Activated naive CD8-positive, alpha-beta T cell treated with anti-CD3 and anti-CD28 coated beads, Interleukin-2, amount 50 U/mL, for 24 hours (primary cell): ENCODE measurements at regions not wholly inside any gene's neighbourhood (a gene's known extent, or its start where the extent isn't known, plus 50 kb on each side); places are given as distances from the start of the nearest gene placed in this dataset.
A peak's percentile ranks its signal among the peaks of the same experiment; 100 is the strongest.
"Not testable (repeated sequence)": the region's sequence is repeated elsewhere in the genome, so short reads cannot be mapped to it uniquely, and the experiment has no call there.

Experiments used
- ATAC-seq: fragments of 150-1000 bp; cut with Tn5 transposase; one replicate; pipeline ENCODE4 v1.10.0; 2021
- DNase-seq: peaks from one replicate; pipeline ENCODE4 v3.0.0; 2021
- H3K27ac Mint-ChIP-seq: one replicate; pipeline ENCODE4 v1.8.0; 2021; ENCODE audit warnings: mild to moderate bottlenecking, mixed read lengths
- H3K27me3 Mint-ChIP-seq: one replicate; pipeline ENCODE4 v1.8.0; 2021; ENCODE audit warnings: mixed read lengths
- H3K36me3 Mint-ChIP-seq: one replicate; pipeline ENCODE4 v1.8.0; 2021; ENCODE audit warnings: low read depth, mixed read lengths
- H3K4me1 Mint-ChIP-seq: one replicate; pipeline ENCODE4 v1.8.0; 2021; ENCODE audit warnings: mixed read lengths
- H3K4me3 Mint-ChIP-seq: one replicate; pipeline ENCODE4 v1.8.0; 2021; ENCODE audit warnings: mild to moderate bottlenecking, moderate library complexity, mixed read lengths
- H3K9me3 Mint-ChIP-seq: one replicate; pipeline ENCODE4 v1.8.0; 2021; ENCODE audit warnings: mixed read lengths

GRCh38 chr3:139194421-139194820 is 149.4 kb upstream of the MRPS22 start:
- H3K27ac Mint-ChIP-seq, DNase-seq, H3K4me1 Mint-ChIP-seq, H3K4me3 Mint-ChIP-seq, H3K36me3 Mint-ChIP-seq, ATAC-seq, H3K27me3 Mint-ChIP-seq: not testable (repeated sequence)
- H3K9me3 Mint-ChIP-seq, result peaks cover 12% of the 10 kb centered on the region

- not testable (repeated sequence) for H3K27ac Mint-ChIP-seq, ATAC-seq, DNase-seq, H3K27me3 Mint-ChIP-seq, H3K36me3 Mint-ChIP-seq, H3K4me3 Mint-ChIP-seq, H3K4me1 Mint-ChIP-seq
- peaks cover 12% of the 10 kb centered on the region for H3K9me3 Mint-ChIP-seq
Observed at GRCh38 chr3:139196146-139196545, 147.7 kb upstream of the MRPS22 start.

DNA sequence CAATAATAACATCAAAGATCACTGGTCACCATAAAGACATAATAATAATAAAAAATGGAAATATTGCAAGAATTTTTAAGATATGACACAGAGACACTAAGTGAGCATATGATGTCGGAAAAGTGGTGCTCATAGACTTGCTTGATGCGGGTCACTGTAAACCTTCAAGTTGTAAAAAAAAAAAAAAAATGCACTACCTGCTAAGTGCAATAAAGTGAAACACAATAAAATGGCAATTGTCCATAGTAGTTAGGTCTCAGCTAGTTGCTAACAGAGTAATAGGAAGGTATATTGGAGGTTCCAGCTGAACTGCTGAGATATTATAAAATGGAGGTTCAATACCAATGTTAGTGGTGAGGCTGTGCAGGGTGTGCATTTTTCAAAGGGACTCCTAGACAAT is 146.6 kb upstream of the MRPS22 start:
- no peak overlapping the region for H3K27ac Mint-ChIP-seq
- H3K27me3 Mint-ChIP-seq, result peaks cover 2% of the 10 kb centered on the region
- DNase-seq, result no peak
- ATAC-seq, result no peak
- H3K4me1 Mint-ChIP-seq, result no peaks in the 10 kb centered on the region
- H3K4me3 Mint-ChIP-seq, result no peak overlapping the region
- H3K9me3 Mint-ChIP-seq, result peaks cover 12% of the 10 kb centered on the region
- peaks cover 3% of the 10 kb centered on the region for H3K36me3 Mint-ChIP-seq

DNA sequence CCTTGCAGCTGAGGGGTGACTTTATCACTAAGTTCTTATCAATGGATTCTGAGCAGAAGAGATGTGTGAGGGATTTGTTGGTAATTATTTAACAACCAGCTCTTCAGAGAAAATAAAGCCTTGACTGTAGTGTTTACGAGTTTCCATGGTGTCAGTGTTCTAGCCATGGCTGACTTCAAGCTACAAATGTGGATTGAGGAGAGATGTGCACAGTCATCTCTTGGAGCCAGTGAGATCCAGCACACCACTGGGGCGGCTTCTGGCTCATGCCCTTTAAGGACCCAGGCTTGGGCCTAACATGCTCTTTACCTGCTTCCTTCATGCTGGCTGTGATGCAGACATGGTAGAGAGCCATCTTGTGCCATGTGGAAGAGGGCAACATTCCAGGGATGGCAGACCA is 145.6 kb upstream of the MRPS22 start:
- Mint-ChIP-seq H3K4me1 (no peaks in the 10 kb centered on the region), H3K9me3 (peaks cover 12% of the 10 kb centered on the region), H3K4me3 (no peak overlapping the region), H3K27me3 (peaks cover 2% of the 10 kb centered on the region), H3K27ac (no peak overlapping the region), H3K36me3 (peaks cover 3% of the 10 kb centered on the region)
- DNase-seq (no peak), ATAC-seq (no peak)

DNA sequence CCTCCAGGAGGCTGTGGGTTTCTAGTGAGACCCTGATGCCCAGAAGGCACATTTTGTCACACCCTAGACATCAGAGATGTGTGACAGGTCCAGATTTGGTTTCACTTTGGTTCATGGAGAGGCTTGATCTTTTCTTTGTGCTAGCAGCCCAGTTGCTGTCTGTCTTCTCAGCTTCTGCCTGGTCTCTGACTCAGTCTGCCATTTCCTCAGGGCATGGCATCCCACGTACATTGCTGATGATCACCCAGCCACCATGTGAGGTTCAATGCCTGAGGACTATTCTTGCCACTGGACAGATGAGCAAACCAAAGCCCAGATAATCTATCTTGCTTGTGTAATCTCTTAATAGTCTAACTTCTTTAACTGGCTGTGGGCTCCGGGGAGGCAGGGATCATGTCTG is 144.9 kb upstream of the MRPS22 start:
- H3K4me1 Mint-ChIP-seq, result no peaks in the 10 kb centered on the region
- peaks cover under 1% of the 10 kb centered on the region for H3K27me3 Mint-ChIP-seq
- no peak overlapping the region for H3K27ac Mint-ChIP-seq
- ATAC-seq (no peak), DNase-seq (no peak)
- H3K36me3 Mint-ChIP-seq, result peaks cover 3% of the 10 kb centered on the region
- H3K4me3 Mint-ChIP-seq, result no peak overlapping the region
- peaks cover 12% of the 10 kb centered on the region for H3K9me3 Mint-ChIP-seq

GRCh38 chr3:139199421-139200010 is 144.3 kb upstream of the MRPS22 start:
- ATAC-seq (no peak), DNase-seq (no peak)
- Mint-ChIP-seq H3K4me3 (no peak overlapping the region), H3K4me1 (no peaks in the 10 kb centered on the region), H3K27ac (no peak overlapping the region), H3K9me3 (peaks cover 12% of the 10 kb centered on the region), H3K36me3 (peaks cover 3% of the 10 kb centered on the region), H3K27me3 (no peaks in the 10 kb centered on the region)

DNA sequence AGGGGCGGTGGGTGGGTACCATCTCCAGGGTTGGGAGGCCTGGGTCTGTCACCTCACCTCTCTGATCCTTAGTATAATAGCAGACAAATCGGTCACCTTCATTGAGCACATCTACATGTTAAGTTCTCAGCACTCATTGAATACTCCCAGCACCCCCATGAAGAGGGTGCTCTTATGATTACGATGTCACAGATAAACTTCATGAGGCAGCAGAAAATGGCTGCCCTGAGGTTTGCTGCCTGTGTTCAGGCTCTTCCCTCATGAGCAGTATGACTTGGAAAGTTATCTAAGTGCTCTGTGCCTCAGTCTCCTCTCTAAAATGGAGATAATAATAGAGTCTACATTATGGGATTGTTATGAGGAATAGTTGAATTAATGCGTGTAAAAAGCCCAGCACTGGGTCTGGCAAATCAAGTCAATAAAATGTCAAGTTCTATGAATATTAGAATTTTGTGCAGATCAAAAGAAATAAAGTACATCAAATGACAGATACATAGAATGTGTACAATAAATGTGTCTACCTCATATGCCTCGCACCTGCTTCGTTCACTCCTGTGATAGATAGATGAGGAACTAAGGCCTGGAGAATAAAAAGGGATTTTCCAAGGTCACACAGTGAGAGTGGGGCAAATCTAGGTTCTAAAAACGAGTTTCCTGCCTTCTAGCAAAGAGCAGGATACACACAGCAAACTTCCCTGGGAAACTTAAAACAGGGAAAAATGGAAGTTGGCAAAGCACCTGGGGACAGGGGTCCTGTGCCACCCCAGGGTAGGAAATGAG is 142.2 kb upstream of the MRPS22 start:
- Mint-ChIP-seq H3K4me3 (no peak overlapping the region), H3K27ac (no peak overlapping the region), H3K9me3 (peaks cover 4% of the 10 kb centered on the region), H3K27me3 (peaks cover 4% of the 10 kb centered on the region), H3K4me1 (no peaks in the 10 kb centered on the region), H3K36me3 (peaks cover 1% of the 10 kb centered on the region)
- no peak for ATAC-seq
- no peak for DNase-seq

DNA sequence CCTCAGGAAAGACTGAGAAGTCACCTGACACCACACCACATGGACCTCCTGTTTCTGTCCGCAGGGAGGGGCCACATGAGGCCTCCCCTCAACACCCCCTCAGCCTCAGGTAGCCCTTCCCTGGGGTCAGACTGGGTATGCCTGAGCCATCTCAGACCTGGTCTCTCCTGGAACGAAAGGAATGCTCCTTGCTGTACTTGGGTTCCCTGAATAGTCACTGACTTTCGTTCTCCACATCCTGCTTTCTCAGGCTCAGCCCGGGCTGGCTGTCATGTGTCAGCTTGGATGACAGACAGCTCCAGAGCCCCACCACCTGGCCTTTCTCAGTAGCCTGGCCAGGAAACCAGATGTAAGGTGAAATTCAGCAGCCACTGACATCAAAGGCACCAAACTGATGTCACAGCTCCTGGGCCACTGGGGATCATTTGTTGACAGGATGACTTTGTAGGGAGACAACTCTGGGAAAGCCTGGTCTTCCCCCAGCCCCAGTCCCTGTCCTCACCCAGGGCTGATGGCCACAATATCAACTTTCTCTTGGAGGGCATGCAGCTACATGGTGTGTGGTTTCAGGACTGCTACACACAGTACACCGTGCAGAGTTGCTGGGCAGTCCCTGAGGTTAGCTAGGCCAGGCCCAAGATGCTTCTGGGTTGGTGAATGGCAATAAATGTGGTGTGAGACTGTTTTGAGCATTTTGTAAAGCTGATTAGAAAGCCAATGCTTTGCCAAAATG is 141.4 kb upstream of the MRPS22 start:
- DNase-seq, result no peak
- peaks cover 4% of the 10 kb centered on the region for H3K27me3 Mint-ChIP-seq
- ATAC-seq, result peak; percentile 33
- no peaks in the 10 kb centered on the region for H3K4me1 Mint-ChIP-seq
- no peak overlapping the region for H3K27ac Mint-ChIP-seq
- no peak overlapping the region for H3K4me3 Mint-ChIP-seq
- H3K36me3 Mint-ChIP-seq, result no peaks in the 10 kb centered on the region
- no peaks in the 10 kb centered on the region for H3K9me3 Mint-ChIP-seq

DNA sequence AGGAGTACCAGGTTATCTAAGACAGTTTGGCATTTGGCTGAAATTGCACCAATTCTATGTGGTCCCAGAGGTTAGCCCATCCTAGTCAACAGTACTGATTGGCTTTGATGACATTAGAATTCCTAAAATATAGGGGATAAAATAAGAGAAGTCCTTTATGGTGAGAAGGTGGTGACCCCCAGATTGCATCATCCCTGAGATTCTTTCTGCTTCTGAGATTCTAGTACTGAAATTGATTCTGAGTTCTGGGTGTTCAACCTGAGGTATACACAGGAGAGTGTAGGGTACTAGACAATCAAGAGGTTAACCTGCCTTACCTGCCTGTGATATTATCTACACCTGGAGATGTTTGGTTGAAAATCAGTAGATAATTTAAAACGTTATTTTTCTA is 140.9 kb upstream of the MRPS22 start:
- ATAC-seq, result no peak
- Mint-ChIP-seq H3K9me3 (no peaks in the 10 kb centered on the region), H3K36me3 (no peaks in the 10 kb centered on the region), H3K4me1 (no peaks in the 10 kb centered on the region), H3K27me3 (peaks cover 4% of the 10 kb centered on the region), H3K4me3 (no peak overlapping the region), H3K27ac (no peak overlapping the region)
- no peak for DNase-seq

DNA sequence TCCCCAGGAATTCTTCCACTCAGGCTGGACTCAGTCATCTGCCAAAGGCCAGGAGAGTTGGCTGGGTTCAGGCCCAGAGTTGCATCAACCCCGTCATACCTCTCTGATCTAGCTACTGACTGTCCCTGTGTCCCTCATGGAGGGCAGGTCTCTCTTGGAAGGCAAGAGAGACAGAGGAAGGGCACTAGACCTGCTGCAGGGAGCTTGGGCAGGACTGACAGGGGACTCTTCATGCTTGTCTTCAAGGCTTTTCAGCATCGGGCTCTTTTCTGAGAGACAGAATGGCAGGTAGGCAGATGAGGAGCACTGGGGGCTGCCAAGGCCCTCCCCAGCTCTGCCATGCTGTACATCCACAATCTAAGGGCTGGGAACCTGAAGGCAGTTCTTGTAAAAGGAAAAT is 140.1 kb upstream of the MRPS22 start:
- Mint-ChIP-seq H3K27ac (no peak overlapping the region), H3K36me3 (no peaks in the 10 kb centered on the region), H3K4me3 (no peak overlapping the region), H3K27me3 (peaks cover 4% of the 10 kb centered on the region), H3K4me1 (no peaks in the 10 kb centered on the region), H3K9me3 (no peaks in the 10 kb centered on the region)
- no peak for ATAC-seq
- no peak for DNase-seq

GRCh38 chr3:139204728-139205127 is 139.1 kb upstream of the MRPS22 start:
- Mint-ChIP-seq H3K9me3 (no peaks in the 10 kb centered on the region), H3K4me1 (no peaks in the 10 kb centered on the region), H3K27me3 (peaks cover 4% of the 10 kb centered on the region), H3K27ac (no peak overlapping the region), H3K36me3 (no peaks in the 10 kb centered on the region), H3K4me3 (no peak overlapping the region)
- ATAC-seq (no peak), DNase-seq (no peak)

DNA sequence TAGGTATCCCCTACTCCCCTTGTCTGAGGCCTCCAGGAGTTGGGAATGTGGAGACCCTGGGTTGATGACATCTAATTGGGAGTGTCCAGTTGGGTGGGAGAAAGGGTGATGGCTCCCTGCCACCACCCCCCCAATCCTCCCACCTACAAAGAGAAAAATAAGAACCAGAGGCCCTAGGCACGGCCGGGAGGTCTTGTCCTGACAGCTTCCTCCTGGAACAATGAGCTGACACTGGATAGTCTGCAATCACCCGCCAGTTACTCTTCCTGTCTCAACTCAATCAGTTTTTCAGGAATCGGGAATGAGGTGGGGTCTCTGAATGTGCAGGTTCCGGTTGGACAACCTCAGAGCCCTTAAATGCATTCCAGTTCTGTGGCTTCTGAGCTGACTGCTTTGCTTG is 129.9 kb upstream of the MRPS22 start:
- H3K4me3 Mint-ChIP-seq, result no peak overlapping the region
- H3K9me3 Mint-ChIP-seq, result peaks cover 5% of the 10 kb centered on the region
- H3K27ac Mint-ChIP-seq, result no peak overlapping the region
- no peaks in the 10 kb centered on the region for H3K4me1 Mint-ChIP-seq
- H3K27me3 Mint-ChIP-seq, result peaks cover 5% of the 10 kb centered on the region
- DNase-seq (no peak), ATAC-seq (no peak)
- H3K36me3 Mint-ChIP-seq, result no peaks in the 10 kb centered on the region

- DNase-seq, result no peak
- peaks cover 9% of the 10 kb centered on the region for H3K27me3 Mint-ChIP-seq
- no peaks in the 10 kb centered on the region for H3K9me3 Mint-ChIP-seq
- H3K4me3 Mint-ChIP-seq, result no peak overlapping the region
- ATAC-seq, result no peak
- no peak overlapping the region for H3K27ac Mint-ChIP-seq
- no peaks in the 10 kb centered on the region for H3K36me3 Mint-ChIP-seq
- no peaks in the 10 kb centered on the region for H3K4me1 Mint-ChIP-seq
Observed at GRCh38 chr3:139216958-139217357, 126.9 kb upstream of the MRPS22 start.

GRCh38 chr3:139217633-139218032 is 126.2 kb upstream of the MRPS22 start:
- peaks cover 9% of the 10 kb centered on the region for H3K27me3 Mint-ChIP-seq
- no peak overlapping the region for H3K4me3 Mint-ChIP-seq

DNA sequence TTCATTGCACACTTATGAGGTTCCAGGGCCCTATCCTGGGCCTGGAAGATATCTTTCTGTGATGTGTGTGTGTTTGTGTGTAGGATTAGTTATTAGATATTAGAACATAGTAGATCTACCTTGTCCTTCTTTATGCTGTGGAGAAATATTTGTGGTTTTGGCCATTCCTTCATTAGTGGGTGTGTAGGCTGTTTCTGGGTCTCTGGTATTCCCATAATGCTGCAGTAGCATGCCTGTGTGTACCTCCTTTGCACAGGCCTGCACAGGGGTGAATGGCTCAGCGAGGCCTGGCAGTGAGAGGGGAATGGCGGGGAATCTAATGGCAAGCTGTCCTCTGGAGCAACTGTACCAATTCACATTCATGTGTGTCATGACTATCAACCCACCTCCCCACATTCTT is 125.8 kb upstream of the MRPS22 start:
- no peak for DNase-seq
- no peak for ATAC-seq
- H3K9me3 Mint-ChIP-seq, result no peaks in the 10 kb centered on the region
- peaks cover 11% of the 10 kb centered on the region for H3K27me3 Mint-ChIP-seq
- H3K36me3 Mint-ChIP-seq, result no peaks in the 10 kb centered on the region
- no peaks in the 10 kb centered on the region for H3K4me1 Mint-ChIP-seq
- no peak overlapping the region for H3K4me3 Mint-ChIP-seq
- no peak overlapping the region for H3K27ac Mint-ChIP-seq

More at GRCh38 chr3:139217633-139218032, 126.2 kb upstream of the MRPS22 start:
- DNase-seq, result no peak
- no peaks in the 10 kb centered on the region for H3K36me3 Mint-ChIP-seq
- H3K4me1 Mint-ChIP-seq, result no peaks in the 10 kb centered on the region
- no peak for ATAC-seq
- H3K9me3 Mint-ChIP-seq, result no peaks in the 10 kb centered on the region
- no peak overlapping the region for H3K27ac Mint-ChIP-seq
